ENCODE measurements at regions not wholly inside any gene's neighbourhood (a gene's known extent, or its start where the extent isn't known, plus 50 kb on each side); places are given as distances from the start of the nearest gene placed in this dataset.

DNA sequence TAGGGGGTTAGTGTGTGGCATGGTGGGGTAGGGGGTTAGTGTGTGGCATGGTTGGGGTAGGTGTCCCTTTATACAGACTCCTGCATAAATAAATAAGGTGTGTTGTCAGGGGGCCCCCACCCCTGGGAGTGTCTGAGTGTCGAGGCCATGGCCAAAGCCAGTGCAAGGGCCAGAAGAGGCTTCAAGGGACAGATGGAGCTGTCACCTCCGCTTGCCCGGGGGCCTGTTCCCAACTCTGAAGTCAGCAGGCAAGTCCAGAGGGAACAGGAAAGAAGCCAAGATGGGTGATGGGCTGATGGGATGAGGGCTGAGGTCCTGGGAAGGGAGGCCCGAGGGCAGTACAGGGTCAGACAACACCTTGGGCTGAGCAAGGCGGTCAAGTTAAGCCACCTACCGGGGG is 997.8 kb downstream of the BRD1 start:
- H3K9me3 ChIP-seq (ENCODE audit: control insufficient read depth, insufficient read depth, low read depth, low read length) = no peaks in the 10 kb centered on the region; the same call in 1 of the 2 replicates
- no peak overlapping the region for H3K27ac ChIP-seq (ENCODE audit: extremely low read depth, low read depth, low read length)
- TF ChIP-seq EGR2 (tag by site-specific recombination; IDR thresholded peaks at IDR 0.05; ENCODE audit: low read depth) (no peak), TRIM28 (IDR thresholded peaks at IDR 0.05; ENCODE audit: borderline replicate concordance, low read length) (no peak), YY2 (tag by site-specific recombination; IDR thresholded peaks at IDR 0.05) (no peak), ZNF19 (tag by site-specific recombination; IDR thresholded peaks at IDR 0.05; ENCODE audit: low read depth) (no peak), ZSCAN23 (tag by site-specific recombination; IDR thresholded peaks at IDR 0.05) (no peak), SCRT1 (tag by site-specific recombination; IDR thresholded peaks at IDR 0.05; ENCODE audit: borderline replicate concordance) (no peak), ZNF335 (tag by site-specific recombination; conservative IDR thresholded peaks at IDR 0.05) (no peak), ZNF37A (tag by site-specific recombination; IDR thresholded peaks at IDR 0.05) (no peak), ZNF776 (tag by site-specific recombination; IDR thresholded peaks at IDR 0.05; ENCODE audit: borderline replicate concordance) (no peak), ZNF121 (tag by site-specific recombination; IDR thresholded peaks at IDR 0.05) (no peak), ZNF626 (tag by site-specific recombination; IDR thresholded peaks at IDR 0.05) (no peak), ZNF76 (tag by site-specific recombination; IDR thresholded peaks at IDR 0.05; ENCODE audit: borderline replicate concordance, low read depth) (no peak), ZNF664 (tag by site-specific recombination; IDR thresholded peaks at IDR 0.05) (no peak)
- TF ChIP-seq, protein P1, sequence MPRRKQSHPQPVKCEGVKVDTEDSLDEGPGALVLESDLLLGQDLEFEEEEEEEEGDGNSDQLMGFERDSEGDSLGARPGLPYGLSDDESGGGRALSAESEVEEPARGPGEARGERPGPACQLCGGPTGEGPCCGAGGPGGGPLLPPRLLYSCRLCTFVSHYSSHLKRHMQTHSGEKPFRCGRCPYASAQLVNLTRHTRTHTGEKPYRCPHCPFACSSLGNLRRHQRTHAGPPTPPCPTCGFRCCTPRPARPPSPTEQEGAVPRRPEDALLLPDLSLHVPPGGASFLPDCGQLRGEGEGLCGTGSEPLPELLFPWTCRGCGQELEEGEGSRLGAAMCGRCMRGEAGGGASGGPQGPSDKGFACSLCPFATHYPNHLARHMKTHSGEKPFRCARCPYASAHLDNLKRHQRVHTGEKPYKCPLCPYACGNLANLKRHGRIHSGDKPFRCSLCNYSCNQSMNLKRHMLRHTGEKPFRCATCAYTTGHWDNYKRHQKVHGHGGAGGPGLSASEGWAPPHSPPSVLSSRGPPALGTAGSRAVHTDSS (tag by site-specific recombination; IDR thresholded peaks at IDR 0.05) = no peak
- TF ChIP-seq, protein P2, sequence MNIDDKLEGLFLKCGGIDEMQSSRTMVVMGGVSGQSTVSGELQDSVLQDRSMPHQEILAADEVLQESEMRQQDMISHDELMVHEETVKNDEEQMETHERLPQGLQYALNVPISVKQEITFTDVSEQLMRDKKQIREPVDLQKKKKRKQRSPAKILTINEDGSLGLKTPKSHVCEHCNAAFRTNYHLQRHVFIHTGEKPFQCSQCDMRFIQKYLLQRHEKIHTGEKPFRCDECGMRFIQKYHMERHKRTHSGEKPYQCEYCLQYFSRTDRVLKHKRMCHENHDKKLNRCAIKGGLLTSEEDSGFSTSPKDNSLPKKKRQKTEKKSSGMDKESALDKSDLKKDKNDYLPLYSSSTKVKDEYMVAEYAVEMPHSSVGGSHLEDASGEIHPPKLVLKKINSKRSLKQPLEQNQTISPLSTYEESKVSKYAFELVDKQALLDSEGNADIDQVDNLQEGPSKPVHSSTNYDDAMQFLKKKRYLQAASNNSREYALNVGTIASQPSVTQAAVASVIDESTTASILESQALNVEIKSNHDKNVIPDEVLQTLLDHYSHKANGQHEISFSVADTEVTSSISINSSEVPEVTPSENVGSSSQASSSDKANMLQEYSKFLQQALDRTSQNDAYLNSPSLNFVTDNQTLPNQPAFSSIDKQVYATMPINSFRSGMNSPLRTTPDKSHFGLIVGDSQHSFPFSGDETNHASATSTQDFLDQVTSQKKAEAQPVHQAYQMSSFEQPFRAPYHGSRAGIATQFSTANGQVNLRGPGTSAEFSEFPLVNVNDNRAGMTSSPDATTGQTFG (tag by site-specific recombination; IDR thresholded peaks at IDR 0.05; ENCODE audit: borderline replicate concordance) = no peak
- POLR2A ChIA-PET = no interaction called here
- H3K36me3 ChIP-seq (ENCODE audit: control insufficient read depth in 2 of 2, insufficient read depth in 1 of 2, low read length in 2 of 2) = no peaks in the 10 kb centered on the region
- no peaks in the 10 kb centered on the region; the same call in 1 of the 2 replicates for H3K4me1 ChIP-seq (ENCODE audit: control insufficient read depth, insufficient read depth, low read length)
- H3K4me3 ChIP-seq (ENCODE audit: low read depth, low read length) = no peak overlapping the region
- CTCF ChIA-PET = no interaction called here

DNA sequence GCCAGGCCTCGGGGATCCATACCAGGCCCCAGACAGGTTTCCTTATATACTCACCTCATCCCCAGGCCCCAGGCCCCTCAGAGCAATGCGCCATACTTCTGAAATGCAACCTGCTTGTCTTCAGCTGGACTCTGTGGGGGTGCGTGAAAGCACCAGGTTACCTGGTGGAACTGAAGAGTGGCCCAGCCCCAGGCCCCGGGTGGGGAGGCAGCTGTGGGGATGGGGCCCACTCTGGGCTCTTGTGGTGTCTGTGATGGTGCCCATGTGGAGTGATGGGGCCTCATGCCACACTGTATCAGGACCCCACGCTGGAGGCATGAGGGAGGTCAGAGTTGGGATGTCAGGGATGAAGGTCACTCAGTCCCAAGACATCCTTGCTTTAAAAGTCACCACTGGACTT is 999.0 kb downstream of the BRD1 start:
- ChIA-PET POLR2A (no interaction called here), CTCF (no interaction called here)
- TF ChIP-seq ZNF157 (tag by site-specific recombination; IDR thresholded peaks at IDR 0.05) (no peak), ZNF112 (tag by site-specific recombination; IDR thresholded peaks at IDR 0.05) (no peak), ZNF843 (tag by site-specific recombination; IDR thresholded peaks at IDR 0.05) (no peak), ZNF366 (tag by site-specific recombination; conservative IDR thresholded peaks at IDR 0.05) (no peak), GFI1B (tag by site-specific recombination; IDR thresholded peaks at IDR 0.05) (no peak), ZNF776 (tag by site-specific recombination; IDR thresholded peaks at IDR 0.05; ENCODE audit: borderline replicate concordance) (no peak), ZNF626 (tag by site-specific recombination; IDR thresholded peaks at IDR 0.05) (no peak), ZFP37 (tag by site-specific recombination; IDR thresholded peaks at IDR 0.05) (no peak), TRIM28 (IDR thresholded peaks at IDR 0.05; ENCODE audit: borderline replicate concordance, low read length) (no peak)
- TF ChIP-seq, protein P3, sequence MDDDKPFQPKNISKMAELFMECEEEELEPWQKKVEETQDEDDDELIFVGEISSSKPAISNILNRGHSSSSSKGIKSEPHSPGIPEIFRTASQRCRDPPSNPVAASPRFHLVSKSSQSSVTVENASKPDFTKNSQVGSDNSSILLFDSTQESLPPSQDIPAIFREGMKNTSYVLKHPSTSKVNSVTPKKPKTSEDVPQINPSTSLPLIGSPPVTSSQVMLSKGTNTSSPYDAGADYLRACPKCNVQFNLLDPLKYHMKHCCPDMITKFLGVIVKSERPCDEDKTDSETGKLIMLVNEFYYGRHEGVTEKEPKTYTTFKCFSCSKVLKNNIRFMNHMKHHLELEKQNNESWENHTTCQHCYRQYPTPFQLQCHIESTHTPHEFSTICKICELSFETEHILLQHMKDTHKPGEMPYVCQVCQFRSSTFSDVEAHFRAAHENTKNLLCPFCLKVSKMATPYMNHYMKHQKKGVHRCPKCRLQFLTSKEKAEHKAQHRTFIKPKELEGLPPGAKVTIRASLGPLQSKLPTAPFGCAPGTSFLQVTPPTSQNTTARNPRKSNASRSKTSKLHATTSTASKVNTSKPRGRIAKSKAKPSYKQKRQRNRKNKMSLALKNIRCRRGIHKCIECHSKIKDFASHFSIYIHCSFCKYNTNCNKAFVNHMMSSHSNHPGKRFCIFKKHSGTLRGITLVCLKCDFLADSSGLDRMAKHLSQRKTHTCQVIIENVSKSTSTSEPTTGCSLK (tag by site-specific recombination; IDR thresholded peaks at IDR 0.05) = no peak
- TF ChIP-seq, protein P4, sequence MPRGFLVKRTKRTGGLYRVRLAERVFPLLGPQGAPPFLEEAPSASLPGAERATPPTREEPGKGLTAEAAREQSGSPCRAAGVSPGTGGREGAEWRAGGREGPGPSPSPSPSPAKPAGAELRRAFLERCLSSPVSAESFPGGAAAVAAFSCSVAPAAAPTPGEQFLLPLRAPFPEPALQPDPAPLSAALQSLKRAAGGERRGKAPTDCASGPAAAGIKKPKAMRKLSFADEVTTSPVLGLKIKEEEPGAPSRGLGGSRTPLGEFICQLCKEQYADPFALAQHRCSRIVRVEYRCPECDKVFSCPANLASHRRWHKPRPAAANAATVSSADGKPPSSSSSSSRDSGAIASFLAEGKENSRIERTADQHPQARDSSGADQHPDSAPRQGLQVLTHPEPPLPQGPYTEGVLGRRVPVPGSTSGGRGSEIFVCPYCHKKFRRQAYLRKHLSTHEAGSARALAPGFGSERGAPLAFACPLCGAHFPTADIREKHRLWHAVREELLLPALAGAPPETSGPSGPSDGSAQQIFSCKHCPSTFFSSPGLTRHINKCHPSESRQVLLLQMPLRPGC (tag by site-specific recombination; IDR thresholded peaks at IDR 0.05) = no peak
- TF ChIP-seq, protein P5, sequence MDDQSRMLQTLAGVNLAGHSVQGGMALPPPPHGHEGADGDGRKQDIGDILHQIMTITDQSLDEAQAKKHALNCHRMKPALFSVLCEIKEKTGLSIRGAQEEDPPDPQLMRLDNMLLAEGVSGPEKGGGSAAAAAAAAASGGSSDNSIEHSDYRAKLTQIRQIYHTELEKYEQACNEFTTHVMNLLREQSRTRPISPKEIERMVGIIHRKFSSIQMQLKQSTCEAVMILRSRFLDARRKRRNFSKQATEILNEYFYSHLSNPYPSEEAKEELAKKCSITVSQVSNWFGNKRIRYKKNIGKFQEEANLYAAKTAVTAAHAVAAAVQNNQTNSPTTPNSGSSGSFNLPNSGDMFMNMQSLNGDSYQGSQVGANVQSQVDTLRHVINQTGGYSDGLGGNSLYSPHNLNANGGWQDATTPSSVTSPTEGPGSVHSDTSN (CRISPR knock-in tag; IDR thresholded peaks at IDR 0.05) = no peak
- TF ChIP-seq, protein P6, sequence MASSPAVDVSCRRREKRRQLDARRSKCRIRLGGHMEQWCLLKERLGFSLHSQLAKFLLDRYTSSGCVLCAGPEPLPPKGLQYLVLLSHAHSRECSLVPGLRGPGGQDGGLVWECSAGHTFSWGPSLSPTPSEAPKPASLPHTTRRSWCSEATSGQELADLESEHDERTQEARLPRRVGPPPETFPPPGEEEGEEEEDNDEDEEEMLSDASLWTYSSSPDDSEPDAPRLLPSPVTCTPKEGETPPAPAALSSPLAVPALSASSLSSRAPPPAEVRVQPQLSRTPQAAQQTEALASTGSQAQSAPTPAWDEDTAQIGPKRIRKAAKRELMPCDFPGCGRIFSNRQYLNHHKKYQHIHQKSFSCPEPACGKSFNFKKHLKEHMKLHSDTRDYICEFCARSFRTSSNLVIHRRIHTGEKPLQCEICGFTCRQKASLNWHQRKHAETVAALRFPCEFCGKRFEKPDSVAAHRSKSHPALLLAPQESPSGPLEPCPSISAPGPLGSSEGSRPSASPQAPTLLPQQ (tag by site-specific recombination; IDR thresholded peaks at IDR 0.05) = no peak
- H3K4me3 ChIP-seq (ENCODE audit: low read depth, low read length) = no peak overlapping the region
- no peaks in the 10 kb centered on the region; the same call in 1 of the 2 replicates for H3K9me3 ChIP-seq (ENCODE audit: control insufficient read depth, insufficient read depth, low read depth, low read length)
- no peak overlapping the region for H3K27ac ChIP-seq (ENCODE audit: extremely low read depth, low read depth, low read length)
- no peaks in the 10 kb centered on the region for H3K36me3 ChIP-seq (ENCODE audit: control insufficient read depth in 2 of 2, insufficient read depth in 1 of 2, low read length in 2 of 2)
- H3K4me1 ChIP-seq (ENCODE audit: control insufficient read depth, insufficient read depth, low read length) = no peaks in the 10 kb centered on the region; the same call in 1 of the 2 replicates
